ENCODE measurements at regions not wholly inside any gene's neighbourhood (a gene's known extent, or its start where the extent isn't known, plus 50 kb on each side); places are given as distances from the start of the nearest gene placed in this dataset.

DNA sequence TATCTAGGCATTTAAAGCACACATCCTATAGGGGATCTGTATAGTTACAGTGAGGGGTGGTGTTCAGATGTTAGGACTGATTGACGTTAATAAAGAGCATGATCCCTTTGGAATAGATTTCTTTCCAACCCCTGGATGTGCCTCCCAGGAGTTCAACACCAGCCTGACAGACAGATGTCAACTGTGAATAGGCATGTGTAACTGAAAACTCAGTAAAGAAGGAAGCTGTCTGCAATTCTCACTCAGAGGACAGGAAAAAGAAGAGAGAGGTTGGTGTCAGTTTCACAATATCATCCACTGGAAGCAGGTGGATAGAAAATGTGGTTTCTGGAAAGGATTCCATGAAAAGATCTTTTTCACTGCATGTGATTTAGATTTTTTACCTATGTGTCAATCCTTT lies 396.3 kb downstream of the NSUN3 start:
- intact Hi-C loops (cut with micrococcal nuclease), result no loop called here
- Mint-ChIP-seq H3K4me3 (no peak overlapping the region), H3K9me3 (peaks cover 0 to 2% (median 0%) of the 10 kb centered on the region in 7 donors), H3K4me1 (no peaks in the 10 kb centered on the region), H3K27ac (no peak overlapping the region), H3K36me3 (no peaks in the 10 kb centered on the region), H3K27me3 (ENCODE audit: low read depth in 3 of 3) (no peaks in the 10 kb centered on the region)
- no peak overlapping the region for H3K27ac ChIP-seq (ENCODE audit: low read depth in 1 of 2, low read length in 2 of 2)
- no peaks in the 10 kb centered on the region for H3K27me3 ChIP-seq (ENCODE audit: control insufficient read depth in 2 of 2, insufficient read depth in 2 of 2, low read length in 2 of 2)
- peaks cover 0 to under 1% of the 10 kb centered on the region in 2 donors for H3K9me3 ChIP-seq (replicated peaks in 1 of 2; ENCODE audit: control insufficient read depth in 1 of 2, insufficient read depth in 1 of 2, low read length in 2 of 2)
- no peaks in the 10 kb centered on the region for H4K20me1 ChIP-seq (ENCODE audit: insufficient read depth, low read length)
- H3K4me3 ChIP-seq (replicated peaks in 1 of 3; ENCODE audit: low read depth in 2 of 3, low read length in 3 of 3), result no peak overlapping the region
- no peak overlapping the region for H3K9ac ChIP-seq (ENCODE audit: insufficient read depth, low read length, poor library complexity, severe bottlenecking)
- no peaks in the 10 kb centered on the region for H3K36me3 ChIP-seq (replicated peaks in 1 of 2; ENCODE audit: control insufficient read depth in 1 of 2, insufficient read depth in 2 of 2, low read length in 2 of 2)
- DNase-seq, result no peak
- no peak overlapping the region for H3K4me2 ChIP-seq (replicated peaks; ENCODE audit: extremely low read depth, low read length, poor library complexity, severe bottlenecking)
- H3K4me1 ChIP-seq (ENCODE audit: control insufficient read depth in 1 of 2, insufficient read depth in 2 of 2, low read length in 2 of 2), result no peaks in the 10 kb centered on the region
- no peaks in the 10 kb centered on the region for H3K79me2 ChIP-seq (ENCODE audit: insufficient read depth, low read length)
- H2AFZ ChIP-seq (ENCODE audit: insufficient read depth, low read depth, low read length, poor library complexity, severe bottlenecking), result no peak overlapping the region
- no CpG with 5 or more reads among the region's 1 CpG for WGBS (ENCODE audit: insufficient coverage)
- TF ChIP-seq, protein P1, sequence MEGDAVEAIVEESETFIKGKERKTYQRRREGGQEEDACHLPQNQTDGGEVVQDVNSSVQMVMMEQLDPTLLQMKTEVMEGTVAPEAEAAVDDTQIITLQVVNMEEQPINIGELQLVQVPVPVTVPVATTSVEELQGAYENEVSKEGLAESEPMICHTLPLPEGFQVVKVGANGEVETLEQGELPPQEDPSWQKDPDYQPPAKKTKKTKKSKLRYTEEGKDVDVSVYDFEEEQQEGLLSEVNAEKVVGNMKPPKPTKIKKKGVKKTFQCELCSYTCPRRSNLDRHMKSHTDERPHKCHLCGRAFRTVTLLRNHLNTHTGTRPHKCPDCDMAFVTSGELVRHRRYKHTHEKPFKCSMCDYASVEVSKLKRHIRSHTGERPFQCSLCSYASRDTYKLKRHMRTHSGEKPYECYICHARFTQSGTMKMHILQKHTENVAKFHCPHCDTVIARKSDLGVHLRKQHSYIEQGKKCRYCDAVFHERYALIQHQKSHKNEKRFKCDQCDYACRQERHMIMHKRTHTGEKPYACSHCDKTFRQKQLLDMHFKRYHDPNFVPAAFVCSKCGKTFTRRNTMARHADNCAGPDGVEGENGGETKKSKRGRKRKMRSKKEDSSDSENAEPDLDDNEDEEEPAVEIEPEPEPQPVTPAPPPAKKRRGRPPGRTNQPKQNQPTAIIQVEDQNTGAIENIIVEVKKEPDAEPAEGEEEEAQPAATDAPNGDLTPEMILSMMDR (IDR thresholded peaks at IDR 0.05), result no peak

- H3K9me3 Mint-ChIP-seq, result peaks cover 0 to 2% (median 0%) of the 10 kb centered on the region in 7 donors
- Histone ChIP-seq H3K27ac (ENCODE audit: low read depth in 1 of 2, low read length in 2 of 2) (no peak overlapping the region), H3K79me2 (ENCODE audit: insufficient read depth, low read length) (no peaks in the 10 kb centered on the region), H3K4me1 (ENCODE audit: control insufficient read depth in 1 of 2, insufficient read depth in 2 of 2, low read length in 2 of 2) (no peaks in the 10 kb centered on the region), H3K4me3 (replicated peaks in 1 of 3; ENCODE audit: low read depth in 2 of 3, low read length in 3 of 3) (no peak overlapping the region), H3K9ac (ENCODE audit: insufficient read depth, low read length, poor library complexity, severe bottlenecking) (no peak overlapping the region), H3K27me3 (ENCODE audit: control insufficient read depth in 2 of 2, insufficient read depth in 2 of 2, low read length in 2 of 2) (no peaks in the 10 kb centered on the region), H2AFZ (ENCODE audit: insufficient read depth, low read depth, low read length, poor library complexity, severe bottlenecking) (no peak overlapping the region), H4K20me1 (ENCODE audit: insufficient read depth, low read length) (no peaks in the 10 kb centered on the region), H3K4me2 (replicated peaks; ENCODE audit: extremely low read depth, low read length, poor library complexity, severe bottlenecking) (no peak overlapping the region), H3K36me3 (replicated peaks in 1 of 2; ENCODE audit: control insufficient read depth in 1 of 2, insufficient read depth in 2 of 2, low read length in 2 of 2) (no peaks in the 10 kb centered on the region), H3K9me3 (replicated peaks in 1 of 2; ENCODE audit: control insufficient read depth in 1 of 2, insufficient read depth in 1 of 2, low read length in 2 of 2) (no peaks in the 10 kb centered on the region)
- WGBS (ENCODE audit: insufficient coverage), result 100% methylated on average over 2 of the region's 3 CpGs
- intact Hi-C loops (cut with micrococcal nuclease), result no loop called here
- no peaks in the 10 kb centered on the region for H3K36me3 Mint-ChIP-seq
- no peaks in the 10 kb centered on the region for H3K4me1 Mint-ChIP-seq
- no peak overlapping the region for H3K27ac Mint-ChIP-seq
- no peaks in the 10 kb centered on the region for H3K27me3 Mint-ChIP-seq (ENCODE audit: low read depth in 3 of 3)
- TF ChIP-seq, protein P1 (IDR thresholded peaks at IDR 0.05), result no peak
- H3K4me3 Mint-ChIP-seq, result no peak overlapping the region
- DNase-seq, result no peak
Measured at GRCh38 chr3:94460931-94461330, 398.1 kb downstream of the NSUN3 start.

Data from CD14-positive monocyte (primary cell).